ENCODE measurements at regions not wholly inside any gene's neighbourhood (a gene's known extent, or its start where the extent isn't known, plus 50 kb on each side); places are given as distances from the start of the nearest gene placed in this dataset.

GRCh38 chr12:90401185-90401584 is 553.8 kb downstream of the CCER1 start:
- TF ChIP-seq POLR2A (IDR thresholded peaks at IDR 0.05) = no peak
- TF ChIP-seq CTCF (IDR thresholded peaks at IDR 0.05) = no peak
- TF ChIP-seq EP300 (IDR thresholded peaks at IDR 0.05) = no peak

Measured in gastroesophageal sphincter (tissue), 3 donors.